Right lobe of liver (tissue), 6 donors: ENCODE measurements at regions not wholly inside any gene's neighbourhood (a gene's known extent, or its start where the extent isn't known, plus 50 kb on each side); places are given as distances from the start of the nearest gene placed in this dataset.

Experiments
- ATAC-seq, 4 donors: fragments of 200-7000 bp; cut with Tn5 transposase; one replicate each; pipeline ENCODE4 v1.9.1; 2020; ENCODE audit warnings: mild to moderate bottlenecking in 4 of 4, moderate library complexity in 4 of 4
- DNase-seq, 3 donors: peaks; one replicate each; pipeline ENCODE4 v3.0.0-alpha.2; 2020
- H3K27ac ChIP-seq, 3 donors: fragments of 200-600 bp; one replicate each; pipeline ENCODE4 v1.8.0; 2022
- H3K27me3 ChIP-seq, 2 donors: fragments of 200-600 bp; one replicate each; pipeline ENCODE4 v1.8.0; 2022
- H3K36me3 ChIP-seq, 4 donors: fragments of 200-600 bp; sonication (generic) in 1 of 4; one replicate each; pipeline versions ENCODE4 v1.5.1 to v1.8.0; 2017 to 2022; ENCODE audit warnings: control low read depth in 1 of 4
- H3K4me1 ChIP-seq, 4 donors: fragments of 200-600 bp; sonication (generic) in 1 of 4; one replicate each; pipeline versions ENCODE4 v1.5.1 to v1.8.0; 2017 to 2022; ENCODE audit warnings: control low read depth in 1 of 4
- H3K4me3 ChIP-seq, 3 donors: fragments of 200-600 bp; one replicate each; pipeline ENCODE4 v1.8.0; 2022
- H3K9me3 ChIP-seq, 4 donors: fragments of 200-600 bp; sonication (generic) in 1 of 4; one replicate each; pipeline versions ENCODE4 v1.5.1 to v1.8.0; 2017 to 2022; ENCODE audit warnings: control low read depth in 1 of 4
- CTCF ChIP-seq, 4 donors: fragments of 200-600 bp in 3 of 4; fragments of 450-650 bp in 1 of 4; IDR thresholded peaks; one replicate each; pipeline versions ENCODE4 v1.5.1 to v1.8.0; 2016 to 2022; ENCODE audit warnings: antibody characterized with exemption in 4 of 4, mild to moderate bottlenecking in 2 of 4
- POLR2A ChIP-seq: fragments of 450-650 bp; IDR thresholded peaks from one replicate; pipeline ENCODE4 v1.6.1; 2017; ENCODE audit warnings: antibody characterized with exemption, mild to moderate bottlenecking
- WGBS: methylation state at CpG from one replicate; pipeline ENCODE4 v1.1.6; 2018; ENCODE audit warnings: low coverage, low lambda C conversion rate; ENCODE audit not compliant: insufficient coverage; ENCODE audit errors: missing lambda C conversion rate; 5-methylcytosine and 5-hydroxymethylcytosine counted together
- intact Hi-C, 2 donors: fragments of 100-400 bp; cut with DNase I; formaldehyde crosslinking; loops; one replicate each; pipeline versions ENCODE4 v1.11.2 to v1.14.1; 2022
- donor health status: DM: no; HTN: yes; CAD: no.
- donor health status: DM: no; HTN: no; CAD: no.
- donor health status: DM: no; HTN: no; CAD: no.
- donor health status: DM: no; HTN: yes; CAD: no.
- donor health status: DM: no; HTN: yes; CAD: no.

- Histone ChIP-seq H3K4me3 (no peak overlapping the region), H3K27me3 (no peaks in the 10 kb centered on the region), H3K4me1 (no peaks in the 10 kb centered on the region), H3K9me3 (no peaks in the 10 kb centered on the region), H3K27ac (no peak overlapping the region), H3K36me3 (no peaks in the 10 kb centered on the region)
- ATAC-seq (no peak), DNase-seq (peak in 1 of 3 donors; percentile 34)
- no CpG with 5 or more reads among the region's 12 CpGs for WGBS
- intact Hi-C loops, result no loop called here
- TF ChIP-seq POLR2A (no peak), CTCF (IDR thresholded peaks at IDR 0.05) (no peak)
These were observed 219.2 kb upstream of the PPP2R2D start for GRCh38 chr10:131681656-131682055.

GRCh38 chr10:131682271-131682962 lies 218.4 kb upstream of the PPP2R2D start:
- intact Hi-C loops, result no loop called here
- DNase-seq (peak in 1 of 3 donors; percentile 27), ATAC-seq (no peak)
- Histone ChIP-seq H3K36me3 (no peaks in the 10 kb centered on the region), H3K4me3 (no peak overlapping the region), H3K27ac (no peak overlapping the region), H3K9me3 (no peaks in the 10 kb centered on the region), H3K27me3 (no peaks in the 10 kb centered on the region), H3K4me1 (no peaks in the 10 kb centered on the region)
- WGBS, result 86% methylated on average over 11 of the region's 20 CpGs
- no peak for TF ChIP-seq POLR2A
- no peak for TF ChIP-seq CTCF (IDR thresholded peaks at IDR 0.05)

GRCh38 chr10:131683281-131683861 lies 217.4 kb upstream of the PPP2R2D start:
- Histone ChIP-seq H3K27ac (no peak overlapping the region), H3K4me1 (no peaks in the 10 kb centered on the region), H3K27me3 (no peaks in the 10 kb centered on the region), H3K4me3 (no peak overlapping the region), H3K9me3 (no peaks in the 10 kb centered on the region), H3K36me3 (no peaks in the 10 kb centered on the region)
- intact Hi-C loops, result no loop called here
- ATAC-seq (no peak), DNase-seq (peak in 1 of 3 donors; percentile 48)
- WGBS, result 60% methylated on average over 2 of the region's 21 CpGs
- TF ChIP-seq POLR2A, result no peak
- no peak for TF ChIP-seq CTCF (IDR thresholded peaks at IDR 0.05)

GRCh38 chr10:131683941-131684340 lies 216.9 kb upstream of the PPP2R2D start:
- DNase-seq (peak in 1 of 3 donors; percentile 29), ATAC-seq (no peak)
- no peaks in the 10 kb centered on the region for H3K4me1 ChIP-seq
- no peaks in the 10 kb centered on the region for H3K9me3 ChIP-seq
- intact Hi-C loops, result no loop called here
- H3K4me3 ChIP-seq, result no peak overlapping the region
- H3K27ac ChIP-seq, result no peak overlapping the region
- H3K36me3 ChIP-seq, result no peaks in the 10 kb centered on the region
- WGBS, result 78% methylated on average over 11 of the region's 12 CpGs
- TF ChIP-seq POLR2A (no peak), CTCF (IDR thresholded peaks at IDR 0.05) (no peak)
- H3K27me3 ChIP-seq, result no peaks in the 10 kb centered on the region
